GM19324 (cell line): ENCODE measurements at regions not wholly inside any gene's neighbourhood (a gene's known extent, or its start where the extent isn't known, plus 50 kb on each side); places are given as distances from the start of the nearest gene placed in this dataset.
"Not testable (repeated sequence)": the region's sequence is repeated elsewhere in the genome, so short reads cannot be mapped to it uniquely, and the experiment has no call there.

Experiments
- ATAC-seq: cut with Tn5 transposase; IDR thresholded peaks from one replicate; pipeline ENCODE4 v1.9.1; 2021; ENCODE audit warnings: mild to moderate bottlenecking, moderate library complexity; ENCODE audit not compliant: unreplicated experiment, low FRiP score

DNA sequence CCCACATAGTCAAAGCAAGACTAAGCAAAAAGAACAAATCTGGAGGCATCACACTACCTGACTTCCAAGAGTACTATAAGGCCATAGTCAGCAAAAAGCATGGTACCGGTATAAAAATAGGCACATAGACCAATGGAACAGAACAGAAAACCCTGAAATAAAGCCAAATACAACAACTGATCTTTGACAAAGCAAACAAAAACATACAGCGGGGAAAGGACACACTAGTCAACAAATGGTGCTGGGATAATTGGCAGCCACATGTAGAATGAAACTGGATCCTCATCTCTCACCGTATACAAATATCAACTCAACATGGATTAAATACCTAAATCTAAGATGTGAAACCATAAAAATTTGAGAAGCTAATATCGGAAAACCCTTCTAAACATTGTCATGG is 819.3 kb upstream of the FRG1 start:
- ATAC-seq = no peak

- ATAC-seq = no peak
These were observed 816.4 kb upstream of the FRG1 start for GRCh38 chr4:189124149-189124758.

DNA sequence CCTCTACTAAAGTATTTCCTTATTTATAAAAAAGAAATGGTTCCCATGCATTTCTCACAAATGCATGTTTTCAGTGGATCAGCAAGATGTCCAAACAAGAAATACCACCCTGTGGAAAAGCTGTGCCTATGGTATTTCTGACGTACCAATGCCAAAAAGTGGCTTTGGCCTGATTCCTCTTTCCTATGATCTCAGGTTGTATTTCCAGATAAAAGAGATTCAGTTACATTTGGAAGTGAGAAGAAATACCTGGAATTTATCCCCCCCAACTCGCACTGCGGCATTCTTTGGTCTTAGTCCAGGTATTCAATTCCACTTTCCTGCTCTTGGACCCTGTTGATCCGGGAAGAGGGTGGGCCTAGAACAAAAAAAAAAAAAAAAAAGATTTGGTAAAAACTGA is 815.9 kb upstream of the FRG1 start:
- ATAC-seq = no peak

DNA sequence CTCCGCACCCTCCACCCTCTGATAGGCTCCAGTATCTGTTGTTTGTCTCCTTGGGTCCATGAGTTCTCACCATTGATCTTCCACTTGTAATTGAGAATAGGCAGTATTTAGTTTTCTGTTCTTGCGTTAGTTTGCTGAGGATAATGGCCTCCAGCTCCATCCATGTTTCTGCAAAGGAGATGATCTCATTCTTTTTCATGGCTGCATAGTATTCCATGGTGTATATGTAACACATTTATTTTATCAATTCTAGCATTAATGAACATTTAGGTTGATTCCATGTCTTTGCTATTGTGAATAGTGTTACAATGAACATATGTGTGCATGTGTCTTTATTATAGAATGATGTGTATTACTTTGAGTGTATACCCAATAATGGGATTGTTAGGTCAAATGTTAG is 814.6 kb upstream of the FRG1 start:
- no peak for ATAC-seq

DNA sequence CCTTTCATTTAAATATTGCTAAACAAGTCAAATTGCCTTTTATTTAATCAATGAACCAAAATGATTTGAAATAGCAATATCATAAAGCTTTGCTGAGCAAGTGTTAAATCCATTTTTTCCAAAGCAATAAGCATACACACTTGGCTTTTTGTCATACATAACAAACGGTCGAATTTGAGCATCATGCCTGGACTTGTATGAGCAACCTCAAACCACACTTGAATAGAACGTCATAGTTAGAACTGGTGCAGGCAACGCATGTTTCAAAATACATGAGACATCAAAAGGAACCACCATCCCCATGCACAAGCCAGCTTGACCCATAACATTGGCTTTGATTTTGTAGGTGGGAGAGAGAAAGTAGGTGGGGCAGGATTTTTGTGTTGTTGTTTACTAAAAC is 812.3 kb upstream of the FRG1 start:
- ATAC-seq = no peak

- ATAC-seq = no peak
These were observed 811.5 kb upstream of the FRG1 start for GRCh38 chr4:189129044-189129694.

GRCh38 chr4:189131118-189131517 is 809.6 kb upstream of the FRG1 start:
- ATAC-seq = no peak

DNA sequence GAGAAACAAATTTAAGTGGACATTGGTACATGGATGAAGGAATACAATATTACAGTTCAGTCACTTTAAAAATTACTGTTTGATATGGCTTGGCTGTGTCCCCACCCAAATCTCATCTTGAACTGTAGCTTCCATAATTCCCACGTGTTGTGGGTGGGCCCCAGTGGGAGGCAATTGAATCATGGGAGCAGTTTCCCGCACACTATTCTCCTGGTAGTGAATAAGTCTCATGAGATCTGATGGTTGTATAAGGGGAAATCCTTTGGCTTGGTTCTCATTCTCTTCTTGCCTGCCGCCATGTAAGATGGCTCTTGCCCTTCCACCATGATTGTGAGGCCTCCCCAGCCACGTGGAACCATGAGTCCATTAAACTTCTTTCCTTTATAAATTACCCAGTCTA is 804.2 kb upstream of the FRG1 start:
- no peak for ATAC-seq

DNA sequence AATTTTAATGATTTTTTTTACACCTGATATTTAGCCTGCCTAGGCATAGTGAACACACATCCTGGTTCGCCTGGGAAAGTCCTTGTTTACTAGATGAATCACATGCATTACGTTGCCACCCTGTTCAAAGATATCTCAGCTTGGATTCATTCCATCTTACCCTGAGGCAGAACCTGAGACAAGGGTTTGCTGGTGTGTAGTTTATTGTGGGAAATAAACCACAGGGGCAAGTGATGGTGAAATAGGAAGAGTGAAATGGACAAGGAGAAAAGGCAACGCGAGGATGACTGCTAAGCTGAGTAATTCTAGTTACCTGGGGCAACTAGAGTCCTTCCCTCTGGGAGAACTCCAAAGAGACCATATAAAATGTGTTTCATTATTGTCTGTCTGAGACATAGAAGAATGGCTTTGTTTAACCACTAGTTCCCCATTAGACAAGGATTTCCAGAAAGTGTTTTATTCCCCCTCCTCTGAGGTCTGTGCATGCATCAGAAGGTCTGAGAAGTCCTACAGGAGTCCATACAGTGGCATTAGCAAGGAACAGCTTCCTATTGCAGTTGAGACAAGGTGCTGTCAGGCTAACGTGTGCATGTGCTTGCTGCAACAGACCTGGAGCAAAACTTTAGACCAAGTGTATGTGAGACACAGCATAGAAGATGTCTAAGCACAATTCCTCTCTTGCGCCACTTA is 797.3 kb upstream of the FRG1 start:
- no peak for ATAC-seq

- ATAC-seq = no peak
These were observed 793.4 kb upstream of the FRG1 start for GRCh38 chr4:189147005-189147929.

DNA sequence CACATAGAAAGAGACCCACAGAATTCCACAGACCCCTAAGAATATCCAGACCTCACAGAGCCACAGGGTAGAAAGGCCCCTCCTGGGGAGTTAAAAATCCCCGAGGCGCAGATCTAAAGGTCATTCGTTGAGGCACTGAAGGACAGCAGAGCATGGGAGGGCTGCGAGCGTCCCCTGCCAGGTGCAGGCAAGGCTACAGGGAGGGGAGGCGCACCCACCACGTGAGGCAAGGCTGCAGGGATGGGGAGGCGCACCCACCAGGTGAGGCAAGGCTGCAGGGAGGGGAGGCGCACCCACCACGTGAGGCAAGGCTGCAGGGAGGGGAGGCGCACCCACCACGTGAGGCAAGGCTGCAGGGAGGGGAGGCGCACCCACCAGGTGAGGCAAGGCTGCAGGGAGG is 785.6 kb upstream of the FRG1 start:
- not testable (repeated sequence) for ATAC-seq

- no peak for ATAC-seq
These were observed 778.4 kb upstream of the FRG1 start for GRCh38 chr4:189162073-189162789.

DNA sequence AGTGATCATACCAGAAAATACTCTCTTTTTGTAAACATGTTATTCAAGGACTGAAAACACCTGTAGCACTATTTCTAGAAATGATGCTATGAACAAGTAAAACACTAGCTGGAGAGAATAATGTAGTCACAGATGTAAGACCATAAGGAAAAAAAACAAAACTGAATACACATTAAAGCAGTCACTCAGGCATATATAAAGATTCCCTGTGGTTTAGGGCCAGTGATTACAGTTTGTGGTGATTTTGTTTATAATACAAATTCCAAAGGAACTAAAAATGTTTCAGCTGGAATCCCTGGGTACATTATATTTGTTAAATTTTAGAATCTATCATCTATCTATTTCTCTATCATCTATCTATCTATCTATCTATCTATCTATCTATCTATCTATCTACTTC is 777.8 kb upstream of the FRG1 start:
- no peak for ATAC-seq

- no peak for ATAC-seq
These were observed 764.7 kb upstream of the FRG1 start for GRCh38 chr4:189176002-189176401.

- no peak for ATAC-seq
These were observed 763.5 kb upstream of the FRG1 start for GRCh38 chr4:189177130-189177529.

- ATAC-seq = no peak
These were observed 762.4 kb upstream of the FRG1 start for GRCh38 chr4:189178125-189178746.

- ATAC-seq = no peak
These were observed 754.8 kb upstream of the FRG1 start for GRCh38 chr4:189185810-189186432.

DNA sequence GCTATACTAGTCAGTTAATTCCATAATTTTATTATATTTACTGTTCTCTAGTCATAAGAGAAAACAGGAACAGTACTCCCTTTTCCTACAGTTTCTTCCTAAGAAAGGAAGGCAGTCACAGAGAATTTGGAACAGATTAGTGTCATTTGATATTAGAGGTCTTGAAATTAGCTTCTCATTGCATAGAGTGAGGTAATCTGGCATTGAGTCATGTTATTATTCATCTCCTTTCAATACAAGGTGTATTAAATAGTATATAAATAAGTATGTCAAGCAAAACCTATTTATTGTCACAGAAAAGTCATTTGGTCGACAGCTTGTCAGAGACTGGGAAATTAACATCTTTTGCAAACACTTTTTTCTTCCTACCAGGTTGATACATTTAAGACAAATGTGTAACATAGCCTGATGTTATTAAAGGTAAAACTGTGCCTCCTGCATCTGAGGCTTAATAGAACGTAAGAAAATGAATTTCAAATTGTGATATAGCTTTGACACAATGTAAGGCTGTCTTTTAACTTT is 753.1 kb upstream of the FRG1 start:
- ATAC-seq = no peak

GRCh38 chr4:189198624-189199023 is 742.0 kb upstream of the FRG1 start:
- ATAC-seq = no peak
